Panc1 (cell line): ENCODE measurements at regions not wholly inside any gene's neighbourhood (a gene's known extent, or its start where the extent isn't known, plus 50 kb on each side); places are given as distances from the start of the nearest gene placed in this dataset.

Experiments
- ATAC-seq: fragments of 200-7000 bp; cut with Tn5 transposase; 2 replicates; pipeline ENCODE4 v1.9.1; 2020; ENCODE audit warnings: mild to moderate bottlenecking, moderate library complexity
- BruUV-seq: library from RNA; stranded (reverse); fragments of 400-500 nt; replicated peaks from 2 replicates; lab custom pipeline; 2021; lab: Mats Ljungman, UMichigan
- CTCF ChIA-PET: fragments of 300-600 bp; sonication (Branson Sonifier 250); formaldehyde crosslinking; loops from one replicate; lab custom pipeline; 2022; ENCODE audit warnings: antibody characterized with exemption; lab: Charles Lee
- POLR2A ChIA-PET: fragments of 300-600 bp; sonication (Branson Sonifier 250); formaldehyde crosslinking; loops from one replicate; lab custom pipeline; 2022; ENCODE audit warnings: antibody characterized with exemption; lab: Charles Lee
- DNase-seq: peaks from one replicate; pipeline ENCODE4 v3.0.0-alpha.2; 2010; ENCODE audit warnings: low read depth, low spot score
- H3K27ac ChIP-seq: 2 replicates; pipeline ENCODE4 v1.5.1; 2011; ENCODE audit warnings: mild to moderate bottlenecking, low read length, inconsistent platforms
- H3K27me3 ChIP-seq: fragments of 200-500 bp; sonication (Bioruptor generic); 2 replicates; pipeline ENCODE4 v1.6.0; 2014; ENCODE audit warnings: low read length, inconsistent platforms; ENCODE audit not compliant: control insufficient read depth, insufficient read depth
- H3K36me3 ChIP-seq: fragments of 200-500 bp; sonication (Bioruptor generic); 2 replicates; pipeline ENCODE4 v1.5.1; 2014; ENCODE audit warnings: inconsistent platforms, mild to moderate bottlenecking, low read length, moderate library complexity; ENCODE audit not compliant: control insufficient read depth, insufficient read depth
- H3K4me1 ChIP-seq: 2 replicates; pipeline ENCODE4 v1.5.1; 2011; ENCODE audit warnings: inconsistent platforms, mild to moderate bottlenecking, low read length, moderate library complexity; ENCODE audit not compliant: control insufficient read depth, insufficient read depth
- H3K4me3 ChIP-seq, 2 experiments: 2 replicates each; pipeline ENCODE4 v1.5.1; 2011 to 2012; ENCODE audit warnings: low read depth in 2 of 2, low read length in 2 of 2, mild to moderate bottlenecking in 2 of 2, inconsistent platforms in 1 of 2, moderate library complexity in 1 of 2
- H3K9me3 ChIP-seq: fragments of 200-500 bp; sonication (Bioruptor generic); 2 replicates; pipeline ENCODE4 v1.5.1; 2014; ENCODE audit warnings: low read depth, mild to moderate bottlenecking, inconsistent platforms, low read length, moderate library complexity; ENCODE audit not compliant: control insufficient read depth, insufficient read depth
- CTCF ChIP-seq: fragments of 450-650 bp; IDR thresholded peaks from 2 replicates; pipeline ENCODE4 v1.5.1; 2017; ENCODE audit warnings: mild to moderate bottlenecking
- POLR2AphosphoS5 ChIP-seq: IDR thresholded peaks from 2 replicates; pipeline ENCODE4 v1.6.1; 2012; ENCODE audit warnings: mild to moderate bottlenecking, low read depth, low read length, moderate library complexity
- REST ChIP-seq, 2 experiments: IDR thresholded peaks; 2 replicates each; pipeline ENCODE4 v1.6.1; 2011 to 2012; ENCODE audit warnings: low read depth in 2 of 2, control low read depth in 1 of 2, low read length in 1 of 2, mild to moderate bottlenecking in 1 of 2, moderate library complexity in 1 of 2; ENCODE audit not compliant: insufficient read depth in 1 of 2
- SIN3A ChIP-seq: IDR thresholded peaks from 2 replicates; pipeline ENCODE4 v1.6.1; 2012; ENCODE audit warnings: low read depth, mild to moderate bottlenecking, low read length, moderate library complexity, borderline replicate concordance; ENCODE audit not compliant: insufficient read depth
- TCF7L2 ChIP-seq: IDR thresholded peaks from 2 replicates; pipeline ENCODE4 v1.6.1; 2011; ENCODE audit warnings: mild to moderate bottlenecking, low read depth, low read length, inconsistent platforms
- in situ Hi-C: cut with HindIII; loops from 2 replicates; pipeline ENCODE4 v1.10.0; 2016; ENCODE audit warnings: low sequenced_read_pairs, low pct_unique_long_range_greater_than_20kb
- intact Hi-C: fragments of 100-400 bp; cut with micrococcal nuclease; formaldehyde crosslinking; loops from one replicate; pipeline ENCODE4 v1.10.0; 2022; ENCODE audit not compliant: unreplicated experiment

GRCh38 chr4:38327174-38327573 lies 336.8 kb upstream of the KLF3 start:
- Histone ChIP-seq H3K27ac (no peak overlapping the region), H3K9me3 (no peaks in the 10 kb centered on the region), H3K36me3 (no peaks in the 10 kb centered on the region), H3K4me1 (no peaks in the 10 kb centered on the region), H3K4me3 (no peak overlapping the region), H3K27me3 (no peaks in the 10 kb centered on the region)
- intact Hi-C loops, result no loop called here
- ATAC-seq, result no peak
- no TSS peak for BruUV-seq
- DNase-seq, result no peak
- TF ChIP-seq SIN3A (no peak), REST (IDR thresholded peaks at IDR 0.05; ENCODE audit: insufficient read depth in 1 of 2, low read depth in 2 of 2, low read length in 1 of 2) (no peak), CTCF (no peak), POLR2AphosphoS5 (no peak), TCF7L2 (no peak)
- ChIA-PET POLR2A (interaction anchor here (0.6 kb wide), 1 partner anchor 291 kb away, joined by 4 read pairs; no protein-coding TSS in a partner anchor), CTCF (no interaction called here)
- in situ Hi-C loops, result no loop called here

DNA sequence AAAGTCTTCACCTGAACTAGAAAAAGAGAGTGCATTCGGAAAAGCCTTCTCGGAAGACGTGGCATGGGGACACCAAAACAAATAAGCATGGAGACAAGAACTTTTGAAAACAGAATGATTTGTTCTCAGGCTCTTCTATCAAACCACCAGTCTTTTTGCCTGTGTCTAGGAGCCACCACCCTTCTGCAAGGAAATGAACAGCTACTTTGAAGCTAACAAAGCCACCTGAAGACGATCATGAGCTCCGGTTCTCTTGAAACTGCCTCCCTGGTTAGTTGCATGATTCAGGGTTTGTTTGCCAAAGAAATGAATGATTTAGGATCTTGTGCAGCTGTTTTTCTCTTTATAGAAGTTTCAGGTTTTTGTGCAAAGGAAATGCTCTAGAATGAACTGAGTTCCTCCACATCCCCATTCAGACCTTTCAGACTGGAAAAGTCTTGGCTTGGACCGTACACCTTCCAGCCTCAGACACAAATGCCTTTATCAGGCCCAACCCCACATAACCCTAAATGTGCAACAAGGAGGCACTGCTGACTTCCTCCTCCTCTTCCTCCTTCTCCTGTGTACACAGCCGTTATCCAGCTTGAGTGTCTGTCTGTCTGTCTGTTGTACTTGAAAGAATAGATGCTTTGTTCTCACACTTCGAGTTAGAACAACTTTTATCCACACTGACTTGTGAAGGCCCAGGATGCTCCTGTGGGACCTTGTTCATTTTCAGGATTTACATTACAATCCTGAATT lies 334.8 kb upstream of the KLF3 start:
- ATAC-seq, result no peak

More for the DNA sequence above, 334.8 kb upstream of the KLF3 start:
- no TSS peak for BruUV-seq
- ChIA-PET CTCF (no interaction called here), POLR2A (no interaction called here)
- intact Hi-C loops, result no loop called here
- Histone ChIP-seq H3K27ac (no peak overlapping the region), H3K9me3 (no peaks in the 10 kb centered on the region), H3K36me3 (no peaks in the 10 kb centered on the region), H3K4me1 (no peaks in the 10 kb centered on the region), H3K4me3 (no peak overlapping the region), H3K27me3 (no peaks in the 10 kb centered on the region; the same call in 1 of the 2 replicates)
- TF ChIP-seq POLR2AphosphoS5 (no peak), TCF7L2 (no peak), REST (IDR thresholded peaks at IDR 0.05; ENCODE audit: insufficient read depth in 1 of 2, low read depth in 2 of 2, low read length in 1 of 2) (no peak), CTCF (no peak), SIN3A (no peak)
- in situ Hi-C loops, result no loop called here
- DNase-seq, result no peak
